ENCODE measurements at regions not wholly inside any gene's neighbourhood (a gene's known extent, or its start where the extent isn't known, plus 50 kb on each side); places are given as distances from the start of the nearest gene placed in this dataset.

DNA sequence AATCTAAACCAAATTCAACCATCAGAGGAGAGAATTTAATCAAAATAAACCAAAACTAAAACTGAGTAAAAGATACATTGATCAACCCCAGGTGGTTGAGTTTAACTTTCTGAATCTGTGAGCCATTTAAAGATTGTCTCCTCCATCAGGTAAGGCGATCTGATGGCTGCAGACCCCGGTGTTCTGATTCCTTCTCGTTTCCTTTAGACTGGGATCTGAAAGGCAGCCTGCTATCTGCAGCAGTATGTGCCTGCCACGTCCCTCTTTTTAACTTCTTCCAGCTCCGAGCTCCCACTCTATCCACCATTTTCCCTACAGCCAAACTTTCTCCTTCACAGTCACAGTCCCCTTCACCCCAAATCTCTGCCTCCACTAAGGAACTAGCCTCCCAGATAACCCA, 66.1 kb upstream of the ARHGAP32 start:
- Histone ChIP-seq H3K9ac (no peak overlapping the region), H3K79me2 (ENCODE audit: insufficient read depth) (peaks cover 100% of the 10 kb centered on the region), H4K20me1 (ENCODE audit: insufficient read depth) (no peaks in the 10 kb centered on the region), H3K4me3 (no peak overlapping the region), H3K9me3 (ENCODE audit: low read depth) (no peaks in the 10 kb centered on the region), H3K4me1 (ENCODE audit: insufficient read depth) (no peaks in the 10 kb centered on the region), H3K36me3 (ENCODE audit: low read depth) (no peaks in the 10 kb centered on the region), H3K4me2 (ENCODE audit: unreplicated experiment) (no peak overlapping the region), H3K27ac (no peak overlapping the region), H3F3A (ENCODE audit: insufficient read depth) (no peaks in the 10 kb centered on the region), H3K27me3 (replicated peaks; ENCODE audit: insufficient read depth) (no peaks in the 10 kb centered on the region), H2AFZ (no peak overlapping the region), H3K9me2 (ENCODE audit: insufficient read depth) (no peaks in the 10 kb centered on the region)
- TF ChIP-seq EZH2 (IDR thresholded peaks at IDR 0.05; ENCODE audit: insufficient read depth, poor library complexity, severe bottlenecking): no peak
- TF ChIP-seq EZH2phosphoT487 (IDR thresholded peaks at IDR 0.05; ENCODE audit: insufficient read depth, low read depth): no peak
- in situ Hi-C loops (cut with MboI): no loop called here
- no peak for DNase-seq
- 71 to 73% methylated on average over 5 of the region's 5 CpGs for WGBS, 2 experiments (ENCODE audit: low coverage in 1 of 2, low lambda C conversion rate in 2 of 2, missing lambda C conversion rate in 2 of 2)

DNA sequence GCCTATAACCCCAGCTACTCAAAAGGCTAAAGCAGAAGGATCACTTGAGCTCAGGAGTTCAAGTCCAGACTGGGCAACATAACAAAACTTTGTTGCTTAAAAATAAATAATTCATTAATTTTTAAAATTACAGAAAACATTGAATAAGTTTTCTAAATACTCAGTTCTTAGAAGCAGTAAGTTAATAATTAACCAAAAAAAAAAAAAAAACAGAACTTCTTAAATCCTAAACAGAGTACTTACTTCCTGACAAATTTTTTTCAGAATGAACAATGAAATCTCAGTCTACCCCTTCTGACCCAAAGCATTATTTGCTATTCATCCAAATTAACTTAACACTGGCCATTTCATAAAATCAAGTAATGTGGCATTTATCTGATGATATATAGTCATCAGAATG, 65.4 kb upstream of the ARHGAP32 start:
- Histone ChIP-seq H3K9ac (no peak overlapping the region), H3K27me3 (replicated peaks; ENCODE audit: insufficient read depth) (no peaks in the 10 kb centered on the region), H3K79me2 (ENCODE audit: insufficient read depth) (peaks cover 100% of the 10 kb centered on the region), H3K9me3 (ENCODE audit: low read depth) (no peaks in the 10 kb centered on the region), H3K36me3 (ENCODE audit: low read depth) (no peaks in the 10 kb centered on the region), H2AFZ (no peak overlapping the region), H3K4me1 (ENCODE audit: insufficient read depth) (no peaks in the 10 kb centered on the region), H3K4me3 (no peak overlapping the region), H3F3A (ENCODE audit: insufficient read depth) (no peaks in the 10 kb centered on the region), H3K4me2 (ENCODE audit: unreplicated experiment) (no peak overlapping the region), H3K27ac (no peak overlapping the region), H3K9me2 (ENCODE audit: insufficient read depth) (no peaks in the 10 kb centered on the region), H4K20me1 (ENCODE audit: insufficient read depth) (no peaks in the 10 kb centered on the region)
- TF ChIP-seq EZH2phosphoT487 (IDR thresholded peaks at IDR 0.05; ENCODE audit: insufficient read depth, low read depth) (no peak), EZH2 (IDR thresholded peaks at IDR 0.05; ENCODE audit: insufficient read depth, poor library complexity, severe bottlenecking) (no peak)
- in situ Hi-C loops (cut with MboI): no loop called here
- no peak for DNase-seq

DNA sequence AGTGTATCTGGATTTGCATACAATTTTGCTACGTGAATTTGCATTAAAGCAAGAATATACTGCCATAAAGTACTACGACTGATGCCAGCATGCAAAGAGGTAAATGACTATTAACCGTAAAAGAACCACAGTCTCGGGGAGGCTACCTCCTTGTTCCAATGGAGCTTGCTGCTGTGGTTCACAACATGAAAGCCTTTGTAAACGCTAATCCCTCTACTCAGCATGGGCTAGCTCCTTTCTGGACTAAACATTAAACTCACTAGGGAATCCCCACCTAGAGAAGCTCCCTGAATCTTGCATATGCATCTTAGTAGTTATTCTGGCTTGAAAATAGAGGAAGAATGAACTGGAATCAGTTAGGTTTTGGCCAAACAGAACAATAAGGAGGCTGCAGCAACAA, 60.5 kb upstream of the ARHGAP32 start:
- TF ChIP-seq EZH2phosphoT487 (IDR thresholded peaks at IDR 0.05; ENCODE audit: insufficient read depth, low read depth) (no peak), EZH2 (IDR thresholded peaks at IDR 0.05; ENCODE audit: insufficient read depth, poor library complexity, severe bottlenecking) (no peak)
- Histone ChIP-seq H3F3A (ENCODE audit: insufficient read depth) (peaks cover 34% of the 10 kb centered on the region), H3K4me1 (ENCODE audit: insufficient read depth) (peaks cover 37% of the 10 kb centered on the region), H3K27ac (no peak overlapping the region), H3K4me3 (no peak overlapping the region), H3K9ac (no peak overlapping the region), H4K20me1 (ENCODE audit: insufficient read depth) (no peaks in the 10 kb centered on the region), H3K9me2 (ENCODE audit: insufficient read depth) (no peaks in the 10 kb centered on the region), H3K36me3 (ENCODE audit: low read depth) (no peaks in the 10 kb centered on the region), H3K79me2 (ENCODE audit: insufficient read depth) (peaks cover 74% of the 10 kb centered on the region), H3K27me3 (replicated peaks; ENCODE audit: insufficient read depth) (no peaks in the 10 kb centered on the region), H3K9me3 (ENCODE audit: low read depth) (no peaks in the 10 kb centered on the region), H3K4me2 (ENCODE audit: unreplicated experiment) (no peak overlapping the region), H2AFZ (no peak overlapping the region)
- DNase-seq: no peak
- WGBS, 2 experiments (ENCODE audit: low coverage in 1 of 2, low lambda C conversion rate in 2 of 2, missing lambda C conversion rate in 2 of 2): 79 to 80% methylated on average over 5 of the region's 5 CpGs
- in situ Hi-C loops (cut with MboI): no loop called here

DNA sequence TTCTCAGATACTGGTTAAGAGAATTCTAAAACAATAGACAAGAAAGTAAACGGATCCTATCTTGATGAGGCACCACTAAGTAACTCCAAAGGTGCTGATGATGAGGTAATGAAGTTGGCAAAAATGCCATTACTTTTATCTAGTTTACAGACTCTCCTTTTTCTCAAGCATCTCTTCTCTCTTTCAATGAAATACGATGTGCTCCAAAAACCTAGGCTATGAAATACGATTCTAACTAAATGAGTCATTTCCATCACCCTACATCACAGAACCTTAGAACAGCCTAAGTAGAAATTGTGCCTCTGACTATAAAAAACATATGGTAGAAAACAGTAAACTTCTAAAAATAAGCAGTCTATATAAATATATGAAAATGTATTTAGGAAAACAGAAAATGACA, 58.9 kb upstream of the ARHGAP32 start:
- peaks cover 67% of the 10 kb centered on the region for H3K79me2 ChIP-seq (ENCODE audit: insufficient read depth)
- H3K9me2 ChIP-seq (ENCODE audit: insufficient read depth): no peaks in the 10 kb centered on the region
- in situ Hi-C loops (cut with MboI): no loop called here
- no peaks in the 10 kb centered on the region for H4K20me1 ChIP-seq (ENCODE audit: insufficient read depth)
- H3K9me3 ChIP-seq (ENCODE audit: low read depth): no peaks in the 10 kb centered on the region
- no peak overlapping the region for H2AFZ ChIP-seq
- H3K4me1 ChIP-seq (ENCODE audit: insufficient read depth): peaks cover 46% of the 10 kb centered on the region
- peak; percentile 45 for DNase-seq
- H3K4me2 ChIP-seq (ENCODE audit: unreplicated experiment): peak overlapping the region; percentile 55
- no peak overlapping the region for H3K4me3 ChIP-seq
- peaks cover 45% of the 10 kb centered on the region for H3F3A ChIP-seq (ENCODE audit: insufficient read depth)
- no peak for TF ChIP-seq EZH2 (IDR thresholded peaks at IDR 0.05; ENCODE audit: insufficient read depth, poor library complexity, severe bottlenecking)
- TF ChIP-seq EZH2phosphoT487 (IDR thresholded peaks at IDR 0.05; ENCODE audit: insufficient read depth, low read depth): no peak
- no peak overlapping the region for H3K9ac ChIP-seq
- no peaks in the 10 kb centered on the region for H3K27me3 ChIP-seq (replicated peaks; ENCODE audit: insufficient read depth)
- 0 out of 2 replicates have a peak overlapping the region, but pooled peaks have one; percentile 76 for H3K27ac ChIP-seq
- H3K36me3 ChIP-seq (ENCODE audit: low read depth): no peaks in the 10 kb centered on the region
- whole genome bisulfite sequencing, 2 experiments (ENCODE audit: low coverage in 1 of 2, low lambda C conversion rate in 2 of 2, missing lambda C conversion rate in 2 of 2): 41 to 49% methylated on average over 3 of the region's 3 CpGs

DNA sequence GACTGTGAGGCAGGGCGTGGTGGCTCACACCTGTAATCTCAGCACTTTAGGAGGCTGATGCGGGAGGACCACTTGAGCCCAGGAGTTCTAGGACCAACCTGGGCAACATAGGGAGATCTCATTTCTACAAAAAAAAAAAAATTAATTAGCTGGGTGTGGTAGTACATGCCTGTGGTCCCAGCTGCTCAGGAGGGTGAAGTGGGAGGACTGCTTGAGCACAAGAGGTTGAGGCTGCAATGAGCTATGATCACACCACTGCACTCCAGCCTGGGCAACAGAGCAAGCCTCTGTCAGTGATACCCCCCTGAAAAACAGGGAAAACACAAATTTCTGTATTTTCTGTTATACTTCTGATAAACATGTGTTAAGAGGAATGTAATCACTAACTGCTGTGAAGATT, 57.8 kb upstream of the ARHGAP32 start:
- in situ Hi-C loops (cut with MboI): no loop called here
- Histone ChIP-seq H3F3A (ENCODE audit: insufficient read depth) (peaks cover 45% of the 10 kb centered on the region), H4K20me1 (ENCODE audit: insufficient read depth) (no peaks in the 10 kb centered on the region), H3K4me2 (ENCODE audit: unreplicated experiment) (peak overlapping the region; percentile 55), H3K9me2 (ENCODE audit: insufficient read depth) (no peaks in the 10 kb centered on the region), H3K9ac (peak overlapping the region; percentile 28; the same call in 1 of the 2 replicates), H3K9me3 (ENCODE audit: low read depth) (no peaks in the 10 kb centered on the region), H3K36me3 (ENCODE audit: low read depth) (no peaks in the 10 kb centered on the region), H2AFZ (no peak overlapping the region), H3K4me1 (ENCODE audit: insufficient read depth) (peaks cover 46% of the 10 kb centered on the region), H3K4me3 (peak overlapping the region; percentile 32), H3K27me3 (replicated peaks; ENCODE audit: insufficient read depth) (no peaks in the 10 kb centered on the region), H3K27ac (peak overlapping the region; percentile 76), H3K79me2 (ENCODE audit: insufficient read depth) (peaks cover 61% of the 10 kb centered on the region)
- TF ChIP-seq EZH2 (IDR thresholded peaks at IDR 0.05; ENCODE audit: insufficient read depth, poor library complexity, severe bottlenecking) (no peak), EZH2phosphoT487 (IDR thresholded peaks at IDR 0.05; ENCODE audit: insufficient read depth, low read depth) (no peak)
- DNase-seq: peak; percentile 33
- WGBS, 2 experiments (ENCODE audit: low coverage in 1 of 2, low lambda C conversion rate in 2 of 2, missing lambda C conversion rate in 2 of 2): 98 to 100% methylated on average over 2 of the region's 2 CpGs
